Stimulated activated memory B cell treated with anti-CD40 and anti-IgM and Interleukin-4, amounts not matched to agents 10 μg/mL and 1 μg/mL and 100 μg/mL, for 72 hours (primary cell): ENCODE measurements at regions not wholly inside any gene's neighbourhood (a gene's known extent, or its start where the extent isn't known, plus 50 kb on each side); places are given as distances from the start of the nearest gene placed in this dataset.

Source experiments
- ATAC-seq: fragments of 150-1000 bp; cut with Tn5 transposase; 2 replicates; pipeline ENCODE4 v1.10.0; 2021
- H3K27ac Mint-ChIP-seq: one replicate; pipeline ENCODE4 v1.8.0; 2022; ENCODE audit warnings: mild to moderate bottlenecking, mixed read lengths
- H3K27me3 Mint-ChIP-seq: one replicate; pipeline ENCODE4 v1.8.0; 2022; ENCODE audit warnings: mixed read lengths
- H3K36me3 Mint-ChIP-seq: one replicate; pipeline ENCODE4 v1.8.0; 2022; ENCODE audit warnings: mixed read lengths
- H3K4me1 Mint-ChIP-seq: one replicate; pipeline ENCODE4 v1.8.0; 2022; ENCODE audit warnings: mixed read lengths
- H3K4me3 Mint-ChIP-seq: one replicate; pipeline ENCODE4 v1.8.0; 2022; ENCODE audit warnings: mild to moderate bottlenecking, moderate library complexity, mixed read lengths
- H3K9me3 Mint-ChIP-seq: one replicate; pipeline ENCODE4 v1.8.0; 2022; ENCODE audit warnings: mixed read lengths

- Mint-ChIP-seq H3K4me3 (no peak overlapping the region), H3K4me1 (no peaks in the 10 kb centered on the region), H3K36me3 (no peaks in the 10 kb centered on the region), H3K9me3 (peaks cover 7% of the 10 kb centered on the region), H3K27me3 (no peaks in the 10 kb centered on the region), H3K27ac (no peak overlapping the region)
- no peak for ATAC-seq
Measured at GRCh38 chr2:22838461-22838860, 546.5 kb upstream of the KLHL29 start.

GRCh38 chr2:22842205-22842869, 542.6 kb upstream of the KLHL29 start:
- no peaks in the 10 kb centered on the region for H3K4me1 Mint-ChIP-seq
- no peaks in the 10 kb centered on the region for H3K36me3 Mint-ChIP-seq
- H3K27me3 Mint-ChIP-seq: no peaks in the 10 kb centered on the region
- H3K4me3 Mint-ChIP-seq: no peak overlapping the region
- no peak overlapping the region for H3K27ac Mint-ChIP-seq
- ATAC-seq: no peak
- peaks cover 4% of the 10 kb centered on the region for H3K9me3 Mint-ChIP-seq

DNA sequence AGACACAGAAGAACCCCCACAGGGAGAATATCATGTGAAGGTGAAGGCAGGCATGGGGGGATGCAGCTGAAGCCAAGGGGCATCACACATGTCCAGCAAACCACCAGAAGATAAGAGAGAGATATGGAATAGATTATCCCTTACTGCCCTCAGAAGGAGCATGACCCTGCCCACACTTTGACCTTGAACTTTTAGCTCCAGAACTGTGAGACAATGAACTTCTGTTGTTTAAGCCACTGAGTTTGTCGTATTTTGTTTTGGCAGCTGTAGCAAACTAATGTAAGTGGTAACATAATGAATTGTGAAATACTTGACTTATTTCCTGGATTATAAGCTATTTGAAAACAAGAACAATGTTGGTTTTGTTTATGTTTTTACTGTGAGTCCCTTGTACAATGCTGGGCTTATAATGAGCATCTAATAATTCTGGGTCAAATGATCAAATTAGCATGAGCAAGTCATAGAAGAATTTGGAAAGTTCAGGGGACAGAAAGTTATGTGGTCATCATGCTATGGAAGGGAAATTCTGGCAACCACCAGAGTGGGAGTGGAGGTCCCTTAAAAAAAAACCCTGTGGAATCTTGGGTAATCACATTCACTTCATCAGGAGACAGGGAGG, 541.0 kb upstream of the KLHL29 start:
- H3K4me1 Mint-ChIP-seq: no peaks in the 10 kb centered on the region
- no peak overlapping the region for H3K4me3 Mint-ChIP-seq
- no peaks in the 10 kb centered on the region for H3K36me3 Mint-ChIP-seq
- no peak overlapping the region for H3K27ac Mint-ChIP-seq
- no peak for ATAC-seq
- peaks cover 7% of the 10 kb centered on the region for H3K9me3 Mint-ChIP-seq
- H3K27me3 Mint-ChIP-seq: no peaks in the 10 kb centered on the region

DNA sequence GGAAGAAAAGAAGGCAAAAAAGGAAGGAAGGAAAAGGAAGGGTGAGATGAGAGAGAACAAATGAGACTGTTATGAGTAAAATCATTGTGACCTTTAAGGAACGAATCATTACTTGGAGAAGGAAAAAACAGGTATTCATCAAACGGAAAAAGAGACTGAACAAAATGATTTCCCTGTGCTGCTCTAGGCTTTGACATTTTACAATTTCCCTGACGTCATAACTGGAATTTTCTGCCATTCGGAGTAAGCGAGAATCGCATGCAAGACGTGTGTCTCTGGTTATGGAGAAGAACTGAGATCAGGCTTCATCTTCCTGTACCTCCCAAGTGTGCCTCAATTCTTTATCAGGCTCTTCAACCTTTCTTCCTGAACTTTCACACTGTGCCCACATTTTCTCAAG, 534.7 kb upstream of the KLHL29 start:
- Mint-ChIP-seq H3K4me1 (no peaks in the 10 kb centered on the region), H3K36me3 (no peaks in the 10 kb centered on the region), H3K9me3 (peaks cover 3% of the 10 kb centered on the region), H3K4me3 (no peak overlapping the region), H3K27me3 (no peaks in the 10 kb centered on the region), H3K27ac (no peak overlapping the region)
- no peak for ATAC-seq

GRCh38 chr2:22854588-22854987, 530.4 kb upstream of the KLHL29 start:
- no peak for ATAC-seq
- no peak overlapping the region for H3K27ac Mint-ChIP-seq
- no peaks in the 10 kb centered on the region for H3K36me3 Mint-ChIP-seq
- no peaks in the 10 kb centered on the region for H3K27me3 Mint-ChIP-seq
- H3K9me3 Mint-ChIP-seq: no peaks in the 10 kb centered on the region
- H3K4me3 Mint-ChIP-seq: no peak overlapping the region
- no peaks in the 10 kb centered on the region for H3K4me1 Mint-ChIP-seq

DNA sequence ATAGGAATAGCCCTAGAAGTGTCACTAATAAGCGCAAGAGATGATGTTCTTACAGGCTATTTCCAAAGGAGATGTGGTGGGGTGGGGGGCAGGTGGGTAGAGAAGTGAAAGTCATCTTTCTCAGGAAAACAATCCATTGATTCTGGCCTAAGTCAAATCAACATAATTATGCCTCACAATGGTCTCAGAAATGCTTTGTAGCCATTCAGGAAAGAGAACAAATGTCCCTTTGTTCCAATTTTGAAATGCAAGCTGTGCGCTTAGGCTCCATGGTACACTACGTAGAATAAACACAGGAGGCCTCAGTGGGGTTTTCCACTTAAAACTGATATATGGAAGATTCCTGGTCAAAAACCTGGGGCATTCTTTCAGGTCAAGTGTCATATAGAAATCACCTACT, 529.9 kb upstream of the KLHL29 start:
- Mint-ChIP-seq H3K9me3 (no peaks in the 10 kb centered on the region), H3K36me3 (no peaks in the 10 kb centered on the region), H3K4me1 (no peaks in the 10 kb centered on the region), H3K27me3 (no peaks in the 10 kb centered on the region), H3K4me3 (no peak overlapping the region), H3K27ac (no peak overlapping the region)
- no peak for ATAC-seq

- Mint-ChIP-seq H3K27me3 (no peaks in the 10 kb centered on the region), H3K9me3 (no peaks in the 10 kb centered on the region), H3K4me1 (no peaks in the 10 kb centered on the region), H3K36me3 (no peaks in the 10 kb centered on the region), H3K4me3 (no peak overlapping the region), H3K27ac (no peak overlapping the region)
- ATAC-seq: no peak
Measured at GRCh38 chr2:22855761-22856184, 529.2 kb upstream of the KLHL29 start.

- Mint-ChIP-seq H3K4me1 (no peaks in the 10 kb centered on the region), H3K9me3 (no peaks in the 10 kb centered on the region), H3K27me3 (no peaks in the 10 kb centered on the region), H3K27ac (no peak overlapping the region), H3K36me3 (no peaks in the 10 kb centered on the region), H3K4me3 (no peak overlapping the region)
- ATAC-seq: no peak
Measured at GRCh38 chr2:22867973-22868372, 517.0 kb upstream of the KLHL29 start.

DNA sequence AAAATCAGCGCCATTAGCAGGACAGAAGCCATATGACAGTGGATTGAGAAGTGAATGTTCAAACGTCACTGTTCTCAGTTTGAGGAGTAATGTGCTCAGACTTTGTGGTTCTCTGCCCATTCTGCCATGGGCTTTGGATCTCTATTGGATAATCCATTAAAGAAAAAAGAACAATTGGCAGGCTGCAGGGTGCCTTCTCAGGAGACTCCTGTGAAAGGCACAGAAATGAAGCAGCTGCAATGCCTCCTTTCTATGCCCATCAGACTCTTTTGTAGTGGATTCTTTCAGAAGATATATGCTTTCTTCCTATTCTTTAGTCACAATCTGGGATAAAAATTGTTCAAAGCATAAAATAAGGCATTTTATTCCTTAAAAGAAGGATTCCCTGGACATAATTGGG, 506.9 kb upstream of the KLHL29 start:
- Mint-ChIP-seq H3K9me3 (no peaks in the 10 kb centered on the region), H3K4me3 (no peak overlapping the region), H3K27me3 (no peaks in the 10 kb centered on the region), H3K4me1 (no peaks in the 10 kb centered on the region), H3K27ac (no peak overlapping the region), H3K36me3 (no peaks in the 10 kb centered on the region)
- ATAC-seq: no peak

DNA sequence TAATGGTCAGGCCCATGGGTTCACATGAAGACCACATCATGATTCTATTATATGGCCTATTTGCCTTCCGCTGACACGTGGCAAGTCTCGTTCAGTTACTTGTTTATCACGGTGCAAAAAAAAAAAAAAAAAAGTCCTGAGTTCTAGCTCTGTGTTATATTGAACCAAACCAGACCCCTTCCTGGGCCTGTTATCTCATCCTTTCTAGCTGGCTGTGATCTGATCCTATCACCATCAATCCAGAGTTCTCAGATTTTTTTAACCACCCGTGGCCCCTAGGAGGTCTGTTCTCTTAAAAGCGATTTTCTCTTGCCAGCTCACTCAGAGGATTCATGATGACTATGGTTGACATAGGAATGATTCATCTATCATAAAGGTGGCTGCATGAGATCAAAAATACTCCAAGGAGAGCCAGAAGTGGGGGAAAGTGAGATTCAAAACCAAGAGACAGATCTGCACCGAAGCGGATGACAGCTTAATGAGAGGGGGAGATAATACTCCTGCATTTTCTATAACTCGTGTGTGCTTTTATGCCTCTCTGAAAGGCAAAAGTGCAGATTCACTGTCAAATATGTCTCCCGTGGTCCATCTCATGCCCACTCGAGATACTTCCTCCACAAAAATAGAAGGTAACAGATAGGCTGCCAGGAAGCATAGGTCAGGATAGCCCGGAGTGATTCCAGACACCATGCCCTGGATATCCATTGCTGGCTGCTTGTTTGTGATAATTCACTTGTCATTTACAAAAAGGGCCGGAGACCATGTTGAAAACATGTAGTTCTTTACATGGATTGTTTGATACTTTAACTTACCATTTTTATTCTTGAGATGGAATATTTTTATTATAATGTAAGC, 505.7 kb upstream of the KLHL29 start:
- no peak overlapping the region for H3K27ac Mint-ChIP-seq
- no peaks in the 10 kb centered on the region for H3K9me3 Mint-ChIP-seq
- no peaks in the 10 kb centered on the region for H3K36me3 Mint-ChIP-seq
- H3K4me3 Mint-ChIP-seq: no peak overlapping the region
- H3K4me1 Mint-ChIP-seq: no peaks in the 10 kb centered on the region
- no peak for ATAC-seq
- H3K27me3 Mint-ChIP-seq: no peaks in the 10 kb centered on the region

GRCh38 chr2:22880161-22880560, 504.8 kb upstream of the KLHL29 start:
- no peak for ATAC-seq
- Mint-ChIP-seq H3K36me3 (no peaks in the 10 kb centered on the region), H3K4me3 (no peak overlapping the region), H3K27me3 (no peaks in the 10 kb centered on the region), H3K9me3 (no peaks in the 10 kb centered on the region), H3K4me1 (no peaks in the 10 kb centered on the region), H3K27ac (no peak overlapping the region)

DNA sequence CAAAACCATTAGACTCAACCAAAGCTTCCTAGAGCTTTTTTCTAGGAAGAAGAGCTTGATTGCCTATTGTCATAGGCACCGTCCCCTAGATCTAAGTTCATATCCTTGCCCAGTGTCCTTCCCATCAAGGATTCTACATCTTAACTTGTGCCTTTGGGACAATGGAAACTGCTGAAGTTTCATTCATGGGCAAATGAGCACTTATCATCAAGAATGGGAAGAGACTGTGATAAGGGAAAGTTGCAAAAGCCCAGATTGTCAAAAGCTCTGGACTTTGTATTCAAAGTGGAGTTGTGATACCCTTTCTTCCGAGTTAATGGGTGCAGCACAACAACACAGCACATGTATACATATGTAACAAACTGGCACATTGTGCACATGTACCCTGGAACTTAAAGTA, 503.0 kb upstream of the KLHL29 start:
- no peaks in the 10 kb centered on the region for H3K9me3 Mint-ChIP-seq
- H3K27me3 Mint-ChIP-seq: no peaks in the 10 kb centered on the region
- H3K4me3 Mint-ChIP-seq: no peak overlapping the region
- H3K36me3 Mint-ChIP-seq: no peaks in the 10 kb centered on the region
- no peak overlapping the region for H3K27ac Mint-ChIP-seq
- no peak for ATAC-seq
- no peaks in the 10 kb centered on the region for H3K4me1 Mint-ChIP-seq

DNA sequence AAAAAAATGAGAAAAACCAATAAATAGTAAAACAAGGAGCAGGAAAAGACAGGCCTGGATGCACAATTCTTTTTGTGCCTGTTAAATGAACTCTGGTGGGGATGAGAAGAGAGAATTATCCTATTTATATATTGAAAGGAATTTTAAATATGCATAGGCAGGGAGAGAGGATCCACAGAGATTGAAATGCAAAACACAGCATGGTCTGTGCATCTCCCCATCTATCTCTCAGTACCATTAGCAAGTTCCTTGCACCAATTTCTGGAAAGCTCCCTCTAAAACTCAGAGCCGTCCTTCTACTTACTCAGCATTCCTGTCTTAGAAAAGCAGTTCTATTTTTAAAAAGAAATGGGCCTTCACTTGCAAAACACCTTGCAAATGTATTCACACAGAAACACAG, 502.3 kb upstream of the KLHL29 start:
- H3K4me3 Mint-ChIP-seq: no peak overlapping the region
- no peak overlapping the region for H3K27ac Mint-ChIP-seq
- H3K27me3 Mint-ChIP-seq: no peaks in the 10 kb centered on the region
- no peak for ATAC-seq
- no peaks in the 10 kb centered on the region for H3K36me3 Mint-ChIP-seq
- H3K4me1 Mint-ChIP-seq: no peaks in the 10 kb centered on the region
- H3K9me3 Mint-ChIP-seq: no peaks in the 10 kb centered on the region

- H3K27ac Mint-ChIP-seq: no peak overlapping the region
- H3K36me3 Mint-ChIP-seq: no peaks in the 10 kb centered on the region
- no peaks in the 10 kb centered on the region for H3K27me3 Mint-ChIP-seq
- no peaks in the 10 kb centered on the region for H3K9me3 Mint-ChIP-seq
- H3K4me3 Mint-ChIP-seq: no peak overlapping the region
- ATAC-seq: no peak
- H3K4me1 Mint-ChIP-seq: no peaks in the 10 kb centered on the region
Measured at GRCh38 chr2:22883054-22883453, 501.9 kb upstream of the KLHL29 start.

DNA sequence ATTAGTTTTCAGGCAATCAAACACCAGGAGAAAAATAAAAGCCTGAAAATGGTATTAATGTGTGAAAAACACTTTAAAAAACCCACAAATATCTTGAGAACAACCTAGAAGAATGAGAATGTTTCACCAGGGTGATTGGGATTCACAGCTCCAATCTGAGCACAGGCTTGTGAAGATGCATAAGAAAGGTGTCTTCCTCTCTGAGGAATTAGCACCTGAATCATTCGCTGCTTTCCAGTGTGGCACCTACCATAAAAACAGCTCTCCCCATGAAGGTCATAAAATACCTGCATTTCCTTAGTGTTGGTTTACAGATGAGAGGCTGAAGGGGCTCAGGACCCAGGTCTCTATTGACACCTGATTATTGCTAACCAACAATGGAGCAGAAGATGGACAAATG, 499.7 kb upstream of the KLHL29 start:
- H3K4me1 Mint-ChIP-seq: no peaks in the 10 kb centered on the region
- H3K36me3 Mint-ChIP-seq: no peaks in the 10 kb centered on the region
- no peak overlapping the region for H3K27ac Mint-ChIP-seq
- H3K27me3 Mint-ChIP-seq: no peaks in the 10 kb centered on the region
- no peak for ATAC-seq
- no peak overlapping the region for H3K4me3 Mint-ChIP-seq
- no peaks in the 10 kb centered on the region for H3K9me3 Mint-ChIP-seq

- ATAC-seq: no peak
- no peaks in the 10 kb centered on the region for H3K36me3 Mint-ChIP-seq
- no peak overlapping the region for H3K27ac Mint-ChIP-seq
- H3K27me3 Mint-ChIP-seq: no peaks in the 10 kb centered on the region
- no peaks in the 10 kb centered on the region for H3K9me3 Mint-ChIP-seq
- H3K4me1 Mint-ChIP-seq: no peaks in the 10 kb centered on the region
- no peak overlapping the region for H3K4me3 Mint-ChIP-seq
Measured at GRCh38 chr2:22887426-22887825, 497.6 kb upstream of the KLHL29 start.
